GM12891 (cell line): ENCODE measurements at regions not wholly inside any gene's neighbourhood (a gene's known extent, or its start where the extent isn't known, plus 50 kb on each side); places are given as distances from the start of the nearest gene placed in this dataset.

Experiments used
- POLR2A ChIP-seq: IDR thresholded peaks from 2 replicates; pipeline ENCODE4 v1.6.1; 2011; ENCODE audit warnings: low read depth, low read length, control low read depth
- TAF1 ChIP-seq: IDR thresholded peaks from 2 replicates; pipeline ENCODE4 v1.6.1; 2011; ENCODE audit warnings: low read depth, low read length, control low read depth

GRCh38 chr9:73575101-73576060 lies 423.7 kb downstream of the ANXA1 start:
- TF ChIP-seq POLR2A = no peak
- TF ChIP-seq TAF1 = no peak
